ENCODE measurements at regions not wholly inside any gene's neighbourhood (a gene's known extent, or its start where the extent isn't known, plus 50 kb on each side); places are given as distances from the start of the nearest gene placed in this dataset.
A peak's percentile ranks its signal among the peaks of the same experiment; 100 is the strongest.

DNA sequence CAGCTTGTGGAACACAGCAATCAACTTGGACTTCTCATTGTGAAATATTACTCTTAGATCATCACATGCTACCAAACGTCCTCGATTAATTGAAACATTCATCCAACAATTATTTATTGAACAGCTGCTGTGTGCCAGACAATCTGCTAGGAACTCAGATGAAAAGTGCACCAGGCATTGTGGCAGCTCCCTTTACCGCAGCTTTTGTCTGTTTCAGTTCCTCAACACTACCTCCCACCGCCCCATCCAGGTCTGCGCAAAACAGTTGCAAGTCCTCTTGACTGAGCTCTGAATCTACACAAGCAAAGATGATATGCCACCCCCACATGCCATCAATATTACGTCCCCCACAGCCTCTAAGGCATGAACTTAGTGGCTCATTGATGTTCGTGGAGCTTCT is 1094.4 kb upstream of the MAP3K7 start (continued):
- TF ChIP-seq CREM (IDR thresholded peaks at IDR 0.05; ENCODE audit: low read depth): no peak

DNA sequence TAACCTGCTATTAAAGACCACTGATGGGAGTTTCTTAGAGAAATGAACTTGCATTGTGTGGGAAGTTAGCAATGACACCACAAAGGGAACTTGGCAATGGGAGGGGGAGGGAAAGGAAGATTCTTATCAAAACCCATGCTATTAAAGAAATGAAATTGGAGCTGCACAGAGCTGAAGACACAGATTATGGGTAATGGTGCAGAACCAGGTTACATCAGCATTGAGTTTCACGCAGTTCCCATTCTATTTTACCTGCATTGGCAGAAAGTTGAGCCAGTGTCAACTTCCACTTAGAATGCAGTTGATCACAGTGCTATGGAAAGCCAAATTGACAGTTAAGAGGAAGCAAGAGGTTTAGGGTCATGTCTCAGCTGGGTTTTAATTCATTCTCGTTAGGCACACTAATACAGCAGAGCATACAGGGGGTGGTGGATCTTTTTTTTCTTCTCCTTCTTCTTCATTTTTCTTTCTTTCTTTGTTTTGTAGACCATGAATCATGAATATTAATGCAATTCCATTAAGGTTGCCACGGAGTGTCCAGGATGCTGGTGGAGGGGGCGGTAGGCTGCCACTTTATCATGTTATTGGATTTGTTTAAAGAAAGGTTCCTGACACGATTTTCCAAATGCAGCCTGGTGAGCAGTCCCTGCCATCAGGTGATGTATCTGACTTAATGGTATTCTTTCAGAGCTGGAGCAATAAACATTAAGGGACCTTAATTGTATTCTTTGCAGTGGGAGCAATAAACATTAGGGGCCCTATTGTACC is 1092.0 kb upstream of the MAP3K7 start:
- Histone ChIP-seq H4K20me1 (ENCODE audit: control insufficient read depth, insufficient read depth) (no peaks in the 10 kb centered on the region), H3K9ac (ENCODE audit: control insufficient read depth, insufficient read depth, low read length) (no peak overlapping the region), H3K4me3 (no peak overlapping the region), H3K9me3 (replicated peaks; ENCODE audit: control insufficient read depth, insufficient read depth, low read length) (no peaks in the 10 kb centered on the region), H3K79me2 (ENCODE audit: control insufficient read depth, insufficient read depth, low read length) (no peaks in the 10 kb centered on the region), H3K36me3 (ENCODE audit: control insufficient read depth in 2 of 2, insufficient read depth in 2 of 2, low read length in 1 of 2) (no peaks in the 10 kb centered on the region), H3K4me1 (ENCODE audit: control insufficient read depth, insufficient read depth, low read length) (no peaks in the 10 kb centered on the region), H2AFZ (ENCODE audit: control insufficient read depth, low read depth, low read length) (no peak overlapping the region), H3K4me2 (ENCODE audit: control insufficient read depth, insufficient read depth) (no peak overlapping the region), H3K27me3 (replicated peaks in 1 of 2; ENCODE audit: control insufficient read depth in 2 of 2, insufficient read depth in 2 of 2, low read length in 1 of 2) (no peaks in the 10 kb centered on the region), H3K27ac (ENCODE audit: control insufficient read depth, insufficient read depth) (no peak overlapping the region)
- DNase-seq (ENCODE audit: low read depth, low spot score) (no peak), FAIRE-seq (no peak), ATAC-seq (peak; percentile 24; the same call in 2 of the 3 replicates)
- RAD21 ChIA-PET (ENCODE audit: unreplicated experiment): no interaction called here
- 10% methylated on average over 5 of the region's 5 CpGs for WGBS (ENCODE audit: insufficient coverage, insufficient replicate concordance, low lambda C conversion rate, missing lambda C conversion rate)
- CTCF ChIA-PET: interaction anchor here (1.0 kb wide), 2 partner anchors 16 to 37 kb away, joined by 3 read pairs; no protein-coding TSS in a partner anchor
- BruUV-seq (replicated peaks): no TSS peak
- POLR2A ChIA-PET: interaction anchor here (0.6 kb wide), 1 partner anchor 33 kb away, joined by 4 read pairs; no protein-coding TSS in a partner anchor
- intact Hi-C loops (cut with micrococcal nuclease; ENCODE audit: unreplicated experiment) (no loop called here), in situ Hi-C loops (cut with MboI) (no loop called here)
- SMC1A ChIA-PET (ENCODE audit: uncharacterized antibody, unreplicated experiment): interaction anchor here (0.9 to 1.7 kb wide), 9 partner anchors 11 to 349 kb away, joined by 3 to 4 read pairs (median 3); no protein-coding TSS in a partner anchor
- TF ChIP-seq, protein P1, sequence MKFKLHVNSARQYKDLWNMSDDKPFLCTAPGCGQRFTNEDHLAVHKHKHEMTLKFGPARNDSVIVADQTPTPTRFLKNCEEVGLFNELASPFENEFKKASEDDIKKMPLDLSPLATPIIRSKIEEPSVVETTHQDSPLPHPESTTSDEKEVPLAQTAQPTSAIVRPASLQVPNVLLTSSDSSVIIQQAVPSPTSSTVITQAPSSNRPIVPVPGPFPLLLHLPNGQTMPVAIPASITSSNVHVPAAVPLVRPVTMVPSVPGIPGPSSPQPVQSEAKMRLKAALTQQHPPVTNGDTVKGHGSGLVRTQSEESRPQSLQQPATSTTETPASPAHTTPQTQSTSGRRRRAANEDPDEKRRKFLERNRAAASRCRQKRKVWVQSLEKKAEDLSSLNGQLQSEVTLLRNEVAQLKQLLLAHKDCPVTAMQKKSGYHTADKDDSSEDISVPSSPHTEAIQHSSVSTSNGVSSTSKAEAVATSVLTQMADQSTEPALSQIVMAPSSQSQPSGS (IDR thresholded peaks at IDR 0.05; ENCODE audit: low read length): no peak
- TF ChIP-seq BACH1 (IDR thresholded peaks at IDR 0.05; ENCODE audit: borderline replicate concordance) (no peak), MTA2 (IDR thresholded peaks at IDR 0.05; ENCODE audit: low read depth) (no peak), EGR1 (IDR thresholded peaks at IDR 0.05; ENCODE audit: borderline replicate concordance in 1 of 2, low read depth in 2 of 2, low read length in 2 of 2) (no peak), EED (IDR thresholded peaks at IDR 0.05; ENCODE audit: low read depth) (no peak), ZNF207 (IDR thresholded peaks at IDR 0.05; ENCODE audit: borderline replicate concordance) (no peak), GATAD2B (conservative IDR thresholded peaks at IDR 0.05; ENCODE audit: low read depth) (no peak), ZNF384 (IDR thresholded peaks at IDR 0.05; ENCODE audit: borderline replicate concordance, low read depth, low read length) (no peak), ASH2L (IDR thresholded peaks at IDR 0.05; ENCODE audit: borderline replicate concordance, low read depth) (no peak), KAT2A (conservative IDR thresholded peaks at IDR 0.05; ENCODE audit: control insufficient read depth, low read depth, low read length) (no peak), HDAC2 (IDR thresholded peaks at IDR 0.05) (no peak), FOXK2 (IDR thresholded peaks at IDR 0.05) (no peak), CBX5 (IDR thresholded peaks at IDR 0.05; ENCODE audit: low read depth) (no peak), RB1 (IDR thresholded peaks at IDR 0.05; ENCODE audit: borderline replicate concordance) (no peak)
- TF ChIP-seq, protein P2, sequence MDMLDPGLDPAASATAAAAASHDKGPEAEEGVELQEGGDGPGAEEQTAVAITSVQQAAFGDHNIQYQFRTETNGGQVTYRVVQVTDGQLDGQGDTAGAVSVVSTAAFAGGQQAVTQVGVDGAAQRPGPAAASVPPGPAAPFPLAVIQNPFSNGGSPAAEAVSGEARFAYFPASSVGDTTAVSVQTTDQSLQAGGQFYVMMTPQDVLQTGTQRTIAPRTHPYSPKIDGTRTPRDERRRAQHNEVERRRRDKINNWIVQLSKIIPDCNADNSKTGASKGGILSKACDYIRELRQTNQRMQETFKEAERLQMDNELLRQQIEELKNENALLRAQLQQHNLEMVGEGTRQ (IDR thresholded peaks at IDR 0.05; ENCODE audit: borderline replicate concordance, low read depth, low read length): no peak
- TF ChIP-seq, protein P3, sequence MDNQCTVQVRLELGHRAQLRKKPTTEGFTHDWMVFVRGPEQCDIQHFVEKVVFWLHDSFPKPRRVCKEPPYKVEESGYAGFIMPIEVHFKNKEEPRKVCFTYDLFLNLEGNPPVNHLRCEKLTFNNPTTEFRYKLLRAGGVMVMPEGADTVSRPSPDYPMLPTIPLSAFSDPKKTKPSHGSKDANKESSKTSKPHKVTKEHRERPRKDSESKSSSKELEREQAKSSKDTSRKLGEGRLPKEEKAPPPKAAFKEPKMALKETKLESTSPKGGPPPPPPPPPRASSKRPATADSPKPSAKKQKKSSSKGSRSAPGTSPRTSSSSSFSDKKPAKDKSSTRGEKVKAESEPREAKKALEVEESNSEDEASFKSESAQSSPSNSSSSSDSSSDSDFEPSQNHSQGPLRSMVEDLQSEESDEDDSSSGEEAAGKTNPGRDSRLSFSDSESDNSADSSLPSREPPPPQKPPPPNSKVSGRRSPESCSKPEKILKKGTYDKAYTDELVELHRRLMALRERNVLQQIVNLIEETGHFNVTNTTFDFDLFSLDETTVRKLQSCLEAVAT (IDR thresholded peaks at IDR 0.05): no peak

Measured in GM12878 (cell line).